GM13977 (cell line): ENCODE measurements at regions not wholly inside any gene's neighbourhood (a gene's known extent, or its start where the extent isn't known, plus 50 kb on each side); places are given as distances from the start of the nearest gene placed in this dataset.

Source experiments
- DNase-seq: peaks from one replicate; pipeline ENCODE4 v3.0.0; 2012; ENCODE audit warnings: low spot score
- CTCF ChIP-seq: IDR thresholded peaks from 2 replicates; pipeline ENCODE4 v1.5.1; 2012; ENCODE audit warnings: mild to moderate bottlenecking, control low read depth; ENCODE audit not compliant: insufficient read depth; ENCODE audit errors: extremely low read depth, missing control alignments
- in situ Hi-C: fragments of 300-500 bp; cut with MboI; formaldehyde crosslinking; loops from one replicate; pipeline ENCODE4 v1.12.0; 2022; ENCODE audit warnings: low sequenced_read_pairs, low pct_unique_long_range_greater_than_20kb, mixed read lengths, inconsistent platforms; ENCODE audit not compliant: unreplicated experiment

- no peak for DNase-seq
- no peak for TF ChIP-seq CTCF
- in situ Hi-C loops, result no loop called here
Observed at GRCh38 chr6:76615395-76615794, 542.9 kb upstream of the IMPG1 start.

- in situ Hi-C loops, result no loop called here
- no peak for DNase-seq
- TF ChIP-seq CTCF, result no peak
Observed at GRCh38 chr6:76612954-76613353, 540.5 kb upstream of the IMPG1 start.

GRCh38 chr6:76609160-76609559, 536.7 kb upstream of the IMPG1 start:
- no peak for TF ChIP-seq CTCF
- in situ Hi-C loops, result no loop called here
- DNase-seq, result no peak

GRCh38 chr6:76594109-76594508, 521.6 kb upstream of the IMPG1 start:
- TF ChIP-seq CTCF, result no peak
- in situ Hi-C loops, result no loop called here
- DNase-seq, result no peak

- no peak for TF ChIP-seq CTCF
- in situ Hi-C loops, result no loop called here
- no peak for DNase-seq
Observed at GRCh38 chr6:76593668-76594067, 521.2 kb upstream of the IMPG1 start.

- DNase-seq, result no peak
- TF ChIP-seq CTCF, result no peak
- in situ Hi-C loops, result no loop called here
Observed at GRCh38 chr6:76592566-76592965, 520.1 kb upstream of the IMPG1 start.

GRCh38 chr6:76587271-76587670, 514.8 kb upstream of the IMPG1 start:
- TF ChIP-seq CTCF, result no peak
- no peak for DNase-seq

More at GRCh38 chr6:76587271-76587670, 514.8 kb upstream of the IMPG1 start:
- in situ Hi-C loops, result no loop called here
